GM18873 (cell line): ENCODE measurements at regions not wholly inside any gene's neighbourhood (a gene's known extent, or its start where the extent isn't known, plus 50 kb on each side); places are given as distances from the start of the nearest gene placed in this dataset.

ENCODE experiments used
- ATAC-seq: cut with Tn5 transposase; IDR thresholded peaks from one replicate; pipeline ENCODE4 v1.9.1; 2021; ENCODE audit warnings: mild to moderate bottlenecking, moderate library complexity, moderate number of reproducible peaks; ENCODE audit not compliant: unreplicated experiment, low FRiP score

DNA sequence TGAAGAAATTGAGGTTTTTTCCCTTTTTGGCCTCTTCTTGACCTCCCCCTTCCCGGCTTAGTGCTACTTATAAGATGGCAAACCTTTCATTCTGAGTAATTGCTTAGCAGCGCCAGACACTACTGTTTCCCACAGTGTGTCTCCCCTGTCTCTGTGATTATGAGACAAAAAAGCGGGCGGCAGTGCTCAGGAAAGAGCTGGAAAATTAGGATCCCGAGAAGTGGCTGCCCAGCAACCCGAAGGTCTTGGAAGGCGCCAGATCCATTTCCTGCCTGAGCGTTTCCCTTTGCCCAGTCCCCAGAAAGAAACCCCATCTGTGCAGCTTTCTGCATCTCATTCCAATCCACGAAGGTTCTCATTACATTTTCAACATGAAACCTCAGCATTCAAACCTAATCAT lies 191.9 kb upstream of the APCDD1 start:
- no peak for ATAC-seq

DNA sequence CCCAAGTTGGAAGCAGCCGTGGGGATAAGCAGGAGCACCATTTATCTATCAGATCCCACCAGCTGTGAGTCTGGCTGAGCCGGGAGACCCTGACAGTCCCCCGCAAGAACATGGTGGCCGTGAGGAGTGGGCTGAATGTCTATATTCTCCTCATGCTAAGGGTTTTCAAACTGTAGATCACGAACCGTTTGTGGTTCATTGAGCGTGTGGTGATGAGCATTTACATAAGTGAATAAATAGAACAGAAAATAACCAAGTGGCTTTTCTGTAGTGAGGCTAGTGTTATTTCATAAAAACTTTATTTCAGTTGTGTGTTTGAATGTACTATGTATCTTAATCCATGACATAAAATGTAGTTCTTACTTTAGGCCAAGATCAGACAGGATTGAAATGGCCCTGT lies 190.2 kb upstream of the APCDD1 start:
- no peak for ATAC-seq

DNA sequence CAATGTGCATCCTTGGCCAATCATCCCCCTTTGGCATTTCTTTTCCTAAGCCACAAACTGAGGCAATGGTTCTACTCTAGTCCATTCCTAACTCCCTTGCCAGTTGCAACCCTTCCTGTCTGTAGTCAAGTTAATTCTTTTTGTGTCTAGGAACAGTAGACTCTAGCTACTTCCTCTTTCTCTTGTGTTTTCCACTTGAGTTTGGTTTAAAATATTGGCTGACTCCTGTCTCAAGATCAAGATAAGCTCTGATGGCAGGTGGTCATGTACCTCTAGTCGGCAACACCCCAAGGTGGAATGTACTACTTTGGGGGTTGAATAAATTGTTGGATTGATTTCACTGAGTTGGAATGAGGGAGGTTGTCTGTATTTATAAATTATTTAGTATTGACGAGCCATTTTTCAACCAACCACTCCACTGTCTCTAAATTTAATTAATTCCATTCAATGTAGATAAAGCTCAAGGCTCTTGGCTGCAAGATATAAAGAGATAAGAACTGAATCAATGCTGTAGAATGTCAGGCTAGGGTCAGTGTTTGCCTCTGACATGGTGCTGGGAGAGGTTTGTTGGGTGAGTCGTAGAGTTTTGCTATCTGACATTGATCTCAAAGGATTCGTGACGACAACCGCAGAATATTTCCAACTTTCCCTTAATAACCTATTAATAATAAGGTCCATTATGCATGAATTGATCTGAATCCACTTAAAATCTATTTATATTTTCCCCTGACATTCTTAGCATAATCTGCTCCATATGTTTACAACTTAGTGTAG lies 188.7 kb upstream of the APCDD1 start:
- ATAC-seq = no peak

DNA sequence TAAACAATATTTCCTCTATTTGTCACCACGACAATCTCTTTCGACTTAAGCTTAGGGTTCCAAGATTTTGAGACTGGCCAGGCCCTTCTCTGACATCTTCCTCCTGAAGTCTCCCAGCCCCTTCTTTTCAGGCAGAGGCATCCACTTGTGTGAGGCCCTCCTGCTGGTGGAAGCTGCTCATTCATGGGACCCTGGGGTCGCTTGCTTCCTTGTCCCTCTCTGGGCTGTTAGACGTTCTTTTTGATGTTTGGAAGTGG lies 188.2 kb upstream of the APCDD1 start:
- ATAC-seq = no peak

DNA sequence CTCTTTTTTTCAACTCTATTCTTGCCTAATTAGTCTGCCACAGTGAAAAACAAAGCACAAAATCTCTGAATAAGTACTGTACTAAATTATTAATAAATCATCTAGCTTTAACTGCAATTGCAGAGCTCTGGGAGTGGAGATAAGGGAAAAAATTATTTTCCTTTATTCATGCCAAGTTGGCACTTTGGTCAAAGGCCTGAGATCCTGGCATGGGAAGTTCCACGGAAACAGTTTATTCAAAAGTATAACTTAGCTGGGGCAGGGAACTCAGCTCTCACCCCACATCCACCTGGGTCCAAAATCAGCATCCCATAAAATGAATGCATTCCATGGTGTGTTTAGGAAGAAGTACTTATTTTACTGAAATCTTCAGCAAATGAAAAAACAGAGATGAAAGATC lies 185.2 kb upstream of the APCDD1 start:
- ATAC-seq = no peak

DNA sequence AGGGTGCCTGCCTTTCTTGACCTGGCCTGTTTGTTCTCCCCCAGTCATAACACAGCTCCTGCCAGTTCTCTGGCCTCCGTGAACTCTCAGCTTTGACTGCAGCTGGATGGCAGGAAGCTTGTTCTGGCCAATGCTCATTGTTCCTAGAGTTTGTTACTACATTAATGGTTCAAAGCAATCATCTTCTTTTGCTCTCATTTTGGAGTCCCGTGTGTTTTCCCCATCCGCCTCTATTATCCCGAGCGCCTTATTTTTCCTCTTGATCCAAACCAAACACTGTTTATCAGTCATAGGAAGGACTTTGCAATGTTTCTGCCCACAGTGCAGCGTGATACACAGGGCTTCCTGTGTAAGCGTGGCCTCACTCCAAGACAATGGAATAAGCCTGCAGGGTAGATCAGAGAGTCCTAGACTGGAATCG lies 184.3 kb upstream of the APCDD1 start:
- ATAC-seq = no peak

DNA sequence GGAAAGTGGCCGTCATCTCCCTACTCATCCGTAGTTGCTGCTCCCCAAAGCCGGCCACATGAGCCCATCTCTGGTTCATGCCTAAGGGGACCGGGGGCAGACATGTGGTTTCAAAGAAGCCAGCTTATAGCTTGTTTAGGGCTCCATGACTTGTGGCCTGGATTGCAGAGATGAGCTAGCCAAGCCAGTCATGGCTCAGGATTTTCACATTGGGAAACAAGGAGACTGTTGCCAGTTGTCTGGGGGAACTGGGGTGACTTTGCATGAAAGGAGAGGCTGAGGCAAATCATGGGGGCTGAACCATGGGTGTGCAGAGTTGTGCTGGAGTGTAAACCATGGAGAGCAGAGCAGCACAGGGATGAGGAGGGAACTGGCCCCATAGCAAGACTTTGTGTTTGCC lies 183.0 kb upstream of the APCDD1 start:
- ATAC-seq = no peak

DNA sequence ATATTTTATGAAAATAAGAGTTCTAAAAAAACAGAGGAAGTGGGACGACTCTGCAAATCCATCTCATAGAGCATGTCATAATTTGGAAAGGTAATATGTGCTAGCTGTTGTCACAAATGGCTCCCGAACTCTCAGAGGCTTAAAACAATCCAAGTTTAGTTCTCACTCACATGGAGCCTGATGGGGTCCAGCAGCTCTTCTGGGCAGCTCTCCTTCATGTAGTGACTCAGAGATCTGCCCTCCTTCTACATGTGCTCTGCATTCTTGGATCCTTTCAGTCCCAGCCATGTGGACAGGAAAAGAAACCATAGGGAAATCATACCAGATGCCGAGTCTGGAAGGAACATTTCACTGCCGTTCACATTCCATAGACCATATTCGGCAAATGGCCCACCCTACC lies 180.1 kb upstream of the APCDD1 start:
- ATAC-seq = no peak

DNA sequence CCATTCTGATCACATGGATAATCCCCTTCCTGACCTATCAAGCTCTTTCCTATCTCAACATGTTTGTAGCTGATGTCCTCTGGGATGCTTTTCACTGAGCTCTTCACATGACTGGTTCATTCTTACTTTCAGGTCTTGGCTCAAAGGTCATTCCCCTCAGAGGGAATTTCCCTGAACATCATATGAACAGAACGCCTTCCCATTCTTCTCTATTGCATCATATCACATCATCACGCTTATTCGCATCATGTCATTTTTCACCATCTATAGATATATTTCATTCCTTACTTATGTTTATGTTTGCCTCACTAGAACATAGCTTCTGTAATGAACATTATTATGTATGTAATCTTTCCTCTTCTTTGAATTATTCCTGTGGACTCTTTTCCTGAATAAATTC lies 178.9 kb upstream of the APCDD1 start:
- ATAC-seq = no peak

DNA sequence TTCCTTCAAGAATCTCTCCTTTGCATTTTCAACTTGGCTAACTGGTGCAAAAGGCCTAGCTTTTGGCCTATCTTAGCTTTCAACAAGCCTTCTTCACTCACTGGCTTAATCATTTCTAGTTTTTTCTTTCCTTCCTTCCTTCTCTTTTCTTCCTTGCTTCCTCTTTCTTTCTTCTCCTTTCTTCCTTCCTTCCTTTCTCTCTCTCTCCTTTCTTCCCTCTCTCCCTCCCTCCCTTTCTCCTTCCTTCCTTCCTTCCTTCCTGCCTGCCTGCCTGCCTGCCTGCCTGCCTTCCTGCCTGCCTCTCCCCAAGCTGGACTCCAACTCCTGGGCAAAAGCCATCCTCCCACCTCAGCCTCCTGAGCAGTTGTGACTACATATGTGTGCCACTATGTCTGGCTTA lies 176.2 kb upstream of the APCDD1 start:
- no peak for ATAC-seq

DNA sequence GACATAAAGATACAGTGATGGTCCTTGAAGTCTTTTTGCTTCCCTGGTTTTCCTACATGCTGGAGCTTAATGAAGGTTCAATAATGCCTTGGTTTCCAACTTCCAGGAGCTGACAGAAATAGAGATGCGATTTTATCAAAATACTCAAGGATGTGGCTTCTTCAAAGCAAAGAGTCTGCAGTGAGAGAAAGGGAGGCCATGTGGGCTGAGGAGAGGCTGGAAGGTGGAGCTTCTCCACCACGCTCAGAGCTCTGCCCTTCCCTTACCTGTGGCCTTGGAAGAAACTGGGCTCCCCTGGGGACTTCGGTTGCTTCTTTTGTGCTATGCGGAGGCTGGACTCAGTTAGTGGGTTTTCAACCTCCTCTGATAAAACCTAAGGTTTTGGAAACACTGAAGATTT lies 175.0 kb upstream of the APCDD1 start:
- no peak for ATAC-seq

DNA sequence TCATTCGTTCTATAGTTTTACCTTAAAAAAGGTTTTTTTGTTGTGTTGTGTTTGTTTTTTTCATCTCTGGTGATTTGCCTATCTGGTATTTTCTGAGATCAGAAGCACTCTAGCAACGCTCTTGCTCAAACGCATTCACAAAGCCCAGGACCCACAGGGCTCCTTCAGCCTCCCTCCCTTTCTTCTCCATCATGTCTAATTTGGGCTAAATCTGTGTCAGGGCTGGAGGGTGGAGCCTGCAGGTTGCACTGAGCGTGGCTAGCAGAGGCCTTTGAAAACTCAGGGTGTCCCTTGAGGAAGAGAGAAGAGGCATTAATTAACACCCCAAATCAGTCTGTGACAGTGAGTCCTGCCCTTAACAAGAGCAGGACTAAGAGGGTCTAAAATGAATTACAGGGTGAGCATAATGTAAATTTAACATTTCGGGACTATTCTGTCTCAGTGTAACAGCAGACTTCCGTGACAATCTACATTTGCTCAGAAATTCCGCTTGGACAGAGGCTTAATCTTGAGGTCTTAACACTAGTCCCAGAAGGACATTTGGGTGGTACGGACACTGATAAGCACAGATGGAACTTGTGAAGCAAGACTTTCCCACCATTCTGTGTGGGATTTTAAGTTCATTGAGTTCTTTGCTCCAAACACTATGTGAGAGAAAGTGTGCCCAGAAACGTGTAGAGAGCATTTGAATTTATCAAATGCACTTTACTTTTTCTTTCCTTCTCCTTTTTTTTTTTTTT lies 174.4 kb upstream of the APCDD1 start:
- ATAC-seq = no peak

DNA sequence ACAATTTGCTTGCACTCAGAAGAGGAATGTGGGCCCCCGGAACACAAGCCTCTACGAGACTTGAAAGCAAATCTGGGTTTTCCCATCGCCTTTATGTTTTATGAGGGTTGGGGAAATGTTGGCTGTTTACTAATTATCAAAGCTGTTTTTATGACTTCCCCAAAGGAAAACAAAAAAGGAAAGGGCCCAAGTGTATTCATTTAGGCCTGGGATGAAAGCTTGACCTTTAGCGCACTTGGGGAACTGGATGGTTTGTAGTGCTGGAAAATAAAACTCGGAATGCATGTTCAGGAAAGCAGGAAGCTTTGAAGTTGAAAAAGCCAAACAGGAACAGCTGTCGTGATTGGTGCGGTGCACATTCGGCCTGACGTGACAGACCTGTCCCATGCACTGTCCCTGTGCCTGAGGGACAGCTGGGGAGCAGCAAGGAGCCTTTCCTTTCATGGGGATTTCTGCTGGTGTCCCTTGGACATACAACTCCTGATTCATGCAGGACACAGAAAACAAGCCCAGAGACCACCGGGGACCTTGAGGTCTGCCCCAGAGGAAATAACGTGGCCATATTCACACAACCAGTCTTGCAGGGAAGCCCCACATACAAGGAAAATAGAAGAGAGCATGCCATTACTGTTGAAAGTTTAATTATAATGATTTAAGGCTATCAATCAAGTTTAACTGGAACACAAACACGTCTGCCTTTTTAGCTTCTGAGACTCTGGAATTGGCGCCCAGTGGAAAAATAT lies 169.7 kb upstream of the APCDD1 start:
- no peak for ATAC-seq

DNA sequence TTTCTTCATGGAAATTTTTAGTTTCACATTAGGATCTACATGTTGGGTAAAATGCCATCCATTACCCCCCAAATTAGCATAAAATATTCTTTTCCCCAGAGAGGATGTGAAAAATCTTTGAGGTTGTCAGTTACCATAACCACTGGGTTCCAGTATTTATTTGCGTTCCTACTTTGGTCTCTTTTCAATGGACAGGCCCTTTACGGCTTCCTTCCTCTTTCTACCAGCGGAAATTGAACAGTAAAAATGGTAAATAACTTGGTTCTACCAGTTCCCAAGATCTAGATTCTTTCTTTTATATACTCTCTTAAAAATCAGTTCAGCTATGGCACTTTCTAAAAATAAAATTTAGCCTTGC lies 169.2 kb upstream of the APCDD1 start:
- no peak for ATAC-seq

DNA sequence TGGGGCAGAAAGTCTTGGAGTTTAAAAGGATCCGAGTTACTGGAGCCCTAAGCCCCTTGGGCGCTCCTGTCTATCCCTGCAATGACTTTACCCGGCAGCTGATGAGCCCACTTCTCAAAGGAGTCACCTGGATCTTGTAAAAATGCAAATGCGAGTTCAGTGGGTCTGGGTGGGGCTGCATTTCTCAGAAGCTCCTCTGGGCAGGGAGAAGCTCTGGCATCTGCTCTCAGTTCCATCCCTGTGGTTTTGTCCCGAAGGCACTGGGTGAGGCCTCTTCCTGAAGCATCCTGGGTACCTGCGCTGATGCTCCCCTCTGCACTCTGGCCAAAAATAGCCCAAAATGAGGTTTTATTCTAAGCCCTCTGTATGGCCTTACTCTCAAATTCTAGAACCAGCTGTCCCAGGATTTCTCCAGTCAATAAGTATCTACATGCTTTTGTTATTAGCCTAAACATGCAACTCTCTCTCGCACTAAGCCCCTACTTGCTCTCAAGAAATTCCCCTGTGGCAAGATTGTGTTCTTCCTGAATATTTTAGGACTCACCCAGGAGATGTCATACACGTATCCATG lies 167.8 kb upstream of the APCDD1 start:
- ATAC-seq = no peak

DNA sequence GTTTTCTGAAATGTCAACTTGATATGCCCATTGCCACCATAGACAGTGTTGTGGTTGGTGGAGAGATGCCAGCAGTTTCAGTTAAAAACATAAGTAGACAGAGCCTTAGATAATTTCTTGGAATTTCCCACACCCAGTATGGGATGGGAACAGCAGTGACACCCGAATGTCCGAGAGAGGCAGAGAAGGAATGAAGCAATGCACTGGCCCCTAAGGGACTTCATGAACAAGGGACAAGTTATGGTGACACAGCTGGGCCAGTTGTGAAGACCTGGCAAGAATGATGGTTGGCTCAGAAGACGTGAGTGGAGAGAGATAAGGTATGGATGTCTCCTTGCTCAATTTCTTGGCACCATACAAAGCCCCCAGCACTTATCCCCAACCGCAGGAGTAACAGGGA lies 165.2 kb upstream of the APCDD1 start:
- ATAC-seq = no peak

DNA sequence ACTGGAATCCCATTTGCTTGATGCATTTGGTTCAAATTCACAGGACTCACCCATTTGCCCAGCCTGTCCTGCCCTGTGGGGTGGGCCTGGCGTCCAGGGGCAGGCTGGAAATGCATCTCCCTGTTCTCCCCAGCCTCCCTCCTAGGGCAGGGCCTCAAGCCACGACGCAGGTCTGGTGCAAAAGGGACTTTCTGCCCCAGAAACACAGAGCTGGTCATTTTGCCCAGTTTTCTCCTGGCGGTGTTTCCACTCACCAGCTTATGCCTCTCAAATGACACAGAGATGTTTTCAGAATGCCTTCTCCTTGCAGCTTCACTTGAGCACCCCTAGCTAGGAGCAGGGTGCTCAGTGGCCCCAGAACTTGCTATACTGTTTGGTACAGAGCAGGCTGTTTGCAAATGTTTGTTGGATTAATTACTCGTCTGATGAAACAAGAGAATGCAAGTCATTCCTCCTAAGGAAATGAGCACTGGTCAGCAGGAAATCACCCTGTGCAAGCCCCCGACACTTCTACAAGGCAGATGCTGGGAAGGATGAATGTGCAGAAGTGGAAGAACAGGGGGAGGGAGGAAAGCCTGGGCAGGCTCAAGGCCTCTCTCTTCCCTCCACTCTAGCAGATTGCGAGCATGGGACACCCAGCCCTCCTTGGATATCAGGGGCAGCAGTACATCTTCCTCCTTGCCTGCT lies 164.3 kb upstream of the APCDD1 start:
- no peak for ATAC-seq

DNA sequence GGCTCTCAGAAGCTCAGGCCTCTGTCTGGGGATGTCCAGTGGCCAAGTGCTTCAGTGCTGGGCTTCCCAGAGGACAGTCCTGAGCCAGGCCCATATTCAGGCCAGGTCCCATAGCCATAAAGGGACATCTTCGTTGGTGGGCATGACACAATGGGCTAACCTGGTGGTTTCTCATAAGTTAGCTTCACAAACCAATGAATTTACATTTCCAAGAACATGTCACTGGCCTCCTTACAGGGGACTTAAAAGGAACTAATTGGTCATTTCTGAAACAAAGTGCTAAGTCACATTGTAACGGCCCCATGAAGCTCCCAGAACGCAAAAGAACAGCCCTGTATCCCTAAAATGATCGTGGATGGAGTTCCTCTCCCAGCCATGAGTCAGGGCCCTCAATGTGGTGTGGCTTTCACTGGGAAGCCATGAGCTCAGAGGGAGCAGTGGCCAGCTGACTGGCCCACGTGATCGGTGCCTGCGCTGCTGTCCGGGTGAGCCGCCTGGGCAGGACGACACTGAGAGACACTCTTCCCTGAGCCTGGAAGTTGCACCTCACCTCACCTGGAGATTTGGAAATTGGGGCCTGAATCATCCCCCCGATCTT lies 163.7 kb upstream of the APCDD1 start:
- ATAC-seq = no peak

DNA sequence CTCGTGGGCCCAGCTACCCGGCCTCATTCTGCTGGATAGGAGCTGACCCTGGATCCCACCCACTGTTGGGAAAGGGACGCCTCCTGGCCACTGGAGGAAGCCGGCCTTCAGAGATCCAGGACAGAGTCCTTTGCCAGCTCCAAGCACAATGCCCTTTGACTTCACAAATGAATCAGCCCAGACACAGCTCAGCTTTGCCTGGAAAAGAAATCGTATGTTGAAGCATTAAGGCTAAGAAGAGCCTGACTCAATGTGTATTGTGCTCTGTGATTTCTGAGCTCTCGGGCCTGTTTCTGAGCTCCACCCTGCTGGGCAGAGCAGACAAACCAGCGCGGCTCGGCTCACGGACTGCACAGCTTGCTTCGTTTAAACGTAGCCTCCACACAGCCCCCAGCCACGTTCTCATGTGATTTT lies 162.9 kb upstream of the APCDD1 start:
- ATAC-seq = no peak

DNA sequence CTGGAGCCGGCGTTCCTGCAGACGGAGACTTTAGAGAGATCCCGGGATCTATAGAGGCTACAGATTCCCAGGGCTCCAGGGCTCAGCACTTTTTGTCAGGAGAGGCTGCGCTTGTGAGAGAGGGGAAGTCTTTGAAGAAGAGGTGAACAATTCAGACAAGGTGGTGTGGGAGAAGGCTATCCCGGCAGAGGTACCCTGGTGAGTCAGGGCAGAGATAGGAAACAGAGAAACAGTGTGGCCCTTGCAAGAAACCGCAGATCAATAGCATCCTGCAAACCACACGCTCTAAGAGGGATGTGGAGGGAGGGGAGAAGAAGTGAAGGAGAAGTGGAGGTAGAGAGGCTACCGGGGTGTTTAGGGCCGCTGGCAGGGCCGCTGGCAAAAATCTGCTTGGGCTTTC lies 160.5 kb upstream of the APCDD1 start:
- no peak for ATAC-seq

DNA sequence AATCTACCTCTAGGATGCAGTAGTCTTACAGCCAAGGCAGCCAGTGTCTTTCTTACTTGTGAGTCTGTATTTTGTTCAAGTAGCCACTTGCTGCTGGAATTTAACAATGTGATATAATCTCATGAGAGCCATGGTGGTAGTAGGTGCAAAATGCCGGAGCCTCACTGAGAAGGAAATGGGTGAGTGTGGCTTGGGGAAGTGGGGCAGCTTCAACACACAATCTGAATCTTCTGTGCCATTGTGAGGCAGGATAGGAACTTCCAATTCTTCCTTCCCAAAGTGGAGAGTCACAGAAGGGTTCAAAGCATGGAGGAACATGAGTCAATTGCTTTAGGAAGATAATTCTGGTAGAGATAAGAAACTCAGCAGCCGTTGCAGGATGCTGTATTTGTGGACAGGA lies 158.7 kb upstream of the APCDD1 start:
- ATAC-seq = no peak
